ENCODE measurements at regions not wholly inside any gene's neighbourhood (a gene's known extent, or its start where the extent isn't known, plus 50 kb on each side); places are given as distances from the start of the nearest gene placed in this dataset.

DNA sequence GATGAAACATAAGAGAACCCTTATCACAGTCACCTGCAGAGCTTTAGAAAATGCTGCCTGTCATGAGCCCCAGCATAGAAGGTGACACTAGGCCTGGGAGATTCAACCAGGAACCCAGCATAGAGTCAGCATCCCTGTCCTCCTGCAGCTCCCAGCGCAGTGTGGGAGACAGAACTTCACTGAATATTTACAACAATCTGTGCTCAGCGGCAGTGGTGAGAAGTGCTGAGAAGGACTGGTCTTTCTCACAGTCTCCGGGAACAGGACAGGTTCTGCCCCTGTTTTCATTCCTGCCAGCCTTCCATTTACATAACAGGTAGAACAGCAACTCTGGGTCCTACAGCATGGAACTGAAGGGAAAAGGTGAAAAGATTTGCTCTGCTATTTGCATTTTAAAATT lies 83.5 kb upstream of the GADD45A start:
- H3K9me3 Mint-ChIP-seq: no peaks in the 10 kb centered on the region; a peak in 1 of 5 replicates
- TF ChIP-seq, protein P1, sequence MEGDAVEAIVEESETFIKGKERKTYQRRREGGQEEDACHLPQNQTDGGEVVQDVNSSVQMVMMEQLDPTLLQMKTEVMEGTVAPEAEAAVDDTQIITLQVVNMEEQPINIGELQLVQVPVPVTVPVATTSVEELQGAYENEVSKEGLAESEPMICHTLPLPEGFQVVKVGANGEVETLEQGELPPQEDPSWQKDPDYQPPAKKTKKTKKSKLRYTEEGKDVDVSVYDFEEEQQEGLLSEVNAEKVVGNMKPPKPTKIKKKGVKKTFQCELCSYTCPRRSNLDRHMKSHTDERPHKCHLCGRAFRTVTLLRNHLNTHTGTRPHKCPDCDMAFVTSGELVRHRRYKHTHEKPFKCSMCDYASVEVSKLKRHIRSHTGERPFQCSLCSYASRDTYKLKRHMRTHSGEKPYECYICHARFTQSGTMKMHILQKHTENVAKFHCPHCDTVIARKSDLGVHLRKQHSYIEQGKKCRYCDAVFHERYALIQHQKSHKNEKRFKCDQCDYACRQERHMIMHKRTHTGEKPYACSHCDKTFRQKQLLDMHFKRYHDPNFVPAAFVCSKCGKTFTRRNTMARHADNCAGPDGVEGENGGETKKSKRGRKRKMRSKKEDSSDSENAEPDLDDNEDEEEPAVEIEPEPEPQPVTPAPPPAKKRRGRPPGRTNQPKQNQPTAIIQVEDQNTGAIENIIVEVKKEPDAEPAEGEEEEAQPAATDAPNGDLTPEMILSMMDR (conservative IDR thresholded peaks at IDR 0.05): no peak
- no peak overlapping the region for H3K56ac ChIP-seq (ENCODE audit: insufficient read length, low read depth, low read length)
- H3K23ac ChIP-seq (ENCODE audit: insufficient read length, low read depth, low read length): no peak overlapping the region
- no peak overlapping the region for H4K91ac ChIP-seq (ENCODE audit: insufficient read length, low read depth, low read length)
- H2AFZ ChIP-seq (ENCODE audit: low read length): no peak overlapping the region
- no peak overlapping the region for H2BK5ac ChIP-seq (ENCODE audit: insufficient read length, low read length)
- H4K20me1 ChIP-seq (ENCODE audit: control insufficient read depth, insufficient read depth, insufficient read length): no peaks in the 10 kb centered on the region
- no peak overlapping the region for H4K5ac ChIP-seq (ENCODE audit: insufficient read length, low read depth, low read length)
- H3K4ac ChIP-seq (ENCODE audit: low read depth, low read length): no peak overlapping the region
- no peaks in the 10 kb centered on the region; the same call in 1 of the 2 replicates for H3K4me1 ChIP-seq (ENCODE audit: insufficient read depth, low read length)
- H3K14ac ChIP-seq (ENCODE audit: insufficient read depth, low read length): no peak overlapping the region
- H3K79me1 ChIP-seq (ENCODE audit: insufficient read depth, low read depth, low read length, poor library complexity, severe bottlenecking): no peaks in the 10 kb centered on the region
- H3K4me1 Mint-ChIP-seq: peaks cover 23% of the 10 kb centered on the region in 2 experiments
- H3K4me2 ChIP-seq (ENCODE audit: insufficient read depth, insufficient read length, low read length): no peak overlapping the region
- no peak overlapping the region for H2BK20ac ChIP-seq (ENCODE audit: low read depth, low read length, poor library complexity, severe bottlenecking)
- H3K9ac ChIP-seq (ENCODE audit: extremely low read depth, insufficient read length, low read length): no peak overlapping the region
- H3K4me3 Mint-ChIP-seq: no peak overlapping the region
- DNase-seq: peak; percentile 44
- H2BK120ac ChIP-seq (ENCODE audit: low read depth, low read length, poor library complexity, severe bottlenecking): no peak overlapping the region
- no CpG with 5 or more reads among the region's 3 CpGs for WGBS (ENCODE audit: extremely low coverage, insufficient read length, low lambda C conversion rate)
- H3K23me2 ChIP-seq (ENCODE audit: insufficient read length, low read depth, low read length, poor library complexity, severe bottlenecking): no peaks in the 10 kb centered on the region
- H3K9me3 ChIP-seq (ENCODE audit: control insufficient read depth, low read depth, low read length): no peaks in the 10 kb centered on the region
- H2AK5ac ChIP-seq (ENCODE audit: insufficient read length, low read length): no peak overlapping the region
- no peak overlapping the region for H4K8ac ChIP-seq (replicated peaks; ENCODE audit: insufficient read length, low read depth, low read length)
- H3K27ac Mint-ChIP-seq: 0 out of 7 replicates have a peak overlapping the region, but pooled peaks of 1 of the 3 experiments have one; percentile 60
- no peaks in the 10 kb centered on the region for H3K27me3 ChIP-seq (ENCODE audit: insufficient read depth, low read length)
- no peak overlapping the region for H2BK12ac ChIP-seq (ENCODE audit: insufficient read length, low read depth, low read length)
- no peaks in the 10 kb centered on the region for H3K27me3 Mint-ChIP-seq (ENCODE audit: low read depth)
- no peak overlapping the region for H2BK15ac ChIP-seq (ENCODE audit: low read depth, low read length)
- H3K79me2 ChIP-seq (ENCODE audit: insufficient read depth, low read length): no peaks in the 10 kb centered on the region
- H3K36me3 Mint-ChIP-seq (ENCODE audit: insufficient read depth in 1 of 3, low read depth in 3 of 3): peaks cover 0 to 5% (median 2%) of the 10 kb centered on the region in 3 experiments; a peak in 1 of 7 replicates
- H3K27ac ChIP-seq (ENCODE audit: insufficient read length, low read depth, low read length): no peak overlapping the region
- no peak overlapping the region for H3K18ac ChIP-seq (ENCODE audit: insufficient read length, low read depth, low read length)
- no peak overlapping the region for H3T11ph ChIP-seq (ENCODE audit: low read length)

Data from H9 (cell line).